ENCODE measurements at regions not wholly inside any gene's neighbourhood (a gene's known extent, or its start where the extent isn't known, plus 50 kb on each side); places are given as distances from the start of the nearest gene placed in this dataset.

DNA sequence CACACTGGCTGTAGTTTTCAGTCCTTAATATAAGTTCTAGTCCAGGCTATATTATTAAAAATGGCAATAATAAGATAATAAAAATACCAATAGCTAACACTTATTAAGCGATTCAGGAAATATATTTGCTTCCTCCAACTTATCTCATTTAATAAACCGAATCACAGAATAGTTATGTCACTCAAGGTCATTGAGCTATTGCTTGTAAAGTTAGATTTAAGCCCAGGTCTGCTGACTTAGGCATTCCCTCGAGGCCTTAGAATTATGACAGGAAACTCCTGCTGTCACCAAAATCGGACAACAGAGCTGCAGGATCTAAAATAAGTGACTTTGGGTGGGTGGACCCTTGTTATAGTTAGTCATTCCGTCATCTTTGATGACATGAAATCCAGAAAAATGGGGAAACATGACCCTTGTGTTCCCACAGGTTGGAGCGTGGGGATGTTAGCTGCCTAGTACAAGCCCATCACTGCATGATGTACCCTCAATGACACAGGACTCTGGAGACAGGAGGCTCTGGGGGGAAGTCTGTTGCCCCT is 181.3 kb upstream of the PHYHIPL start:
- TF ChIP-seq, protein P1, sequence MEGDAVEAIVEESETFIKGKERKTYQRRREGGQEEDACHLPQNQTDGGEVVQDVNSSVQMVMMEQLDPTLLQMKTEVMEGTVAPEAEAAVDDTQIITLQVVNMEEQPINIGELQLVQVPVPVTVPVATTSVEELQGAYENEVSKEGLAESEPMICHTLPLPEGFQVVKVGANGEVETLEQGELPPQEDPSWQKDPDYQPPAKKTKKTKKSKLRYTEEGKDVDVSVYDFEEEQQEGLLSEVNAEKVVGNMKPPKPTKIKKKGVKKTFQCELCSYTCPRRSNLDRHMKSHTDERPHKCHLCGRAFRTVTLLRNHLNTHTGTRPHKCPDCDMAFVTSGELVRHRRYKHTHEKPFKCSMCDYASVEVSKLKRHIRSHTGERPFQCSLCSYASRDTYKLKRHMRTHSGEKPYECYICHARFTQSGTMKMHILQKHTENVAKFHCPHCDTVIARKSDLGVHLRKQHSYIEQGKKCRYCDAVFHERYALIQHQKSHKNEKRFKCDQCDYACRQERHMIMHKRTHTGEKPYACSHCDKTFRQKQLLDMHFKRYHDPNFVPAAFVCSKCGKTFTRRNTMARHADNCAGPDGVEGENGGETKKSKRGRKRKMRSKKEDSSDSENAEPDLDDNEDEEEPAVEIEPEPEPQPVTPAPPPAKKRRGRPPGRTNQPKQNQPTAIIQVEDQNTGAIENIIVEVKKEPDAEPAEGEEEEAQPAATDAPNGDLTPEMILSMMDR (IDR thresholded peaks at IDR 0.05; ENCODE audit: low read length, missing control alignments): no peak
- no peak overlapping the region for H3K4me3 ChIP-seq (replicated peaks; ENCODE audit: low read depth, low read length)
- no peak for DNase-seq (ENCODE audit: low read depth)

DNA sequence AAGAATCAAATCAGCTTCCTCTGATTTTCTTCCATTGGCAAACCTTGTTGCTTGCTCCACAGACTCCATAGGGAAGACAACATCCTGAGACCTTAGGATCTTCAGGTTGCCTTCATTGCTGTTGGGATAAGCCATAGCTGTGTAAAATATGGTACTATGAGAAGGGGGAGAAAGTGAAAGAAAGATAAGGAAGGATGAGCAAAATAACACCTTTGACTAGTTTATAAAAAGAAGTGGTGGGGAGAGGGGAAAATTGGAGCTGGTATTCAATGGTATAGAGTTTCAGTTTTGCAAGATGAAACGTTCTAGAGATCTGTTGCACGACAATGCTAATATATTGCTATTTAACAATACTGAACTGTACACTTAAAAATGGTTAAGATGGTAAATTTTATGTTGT is 180.4 kb upstream of the PHYHIPL start:
- TF ChIP-seq, protein P1 (IDR thresholded peaks at IDR 0.05; ENCODE audit: low read length, missing control alignments): no peak
- no peak overlapping the region for H3K4me3 ChIP-seq (replicated peaks; ENCODE audit: low read depth, low read length)
- DNase-seq (ENCODE audit: low read depth): no peak

DNA sequence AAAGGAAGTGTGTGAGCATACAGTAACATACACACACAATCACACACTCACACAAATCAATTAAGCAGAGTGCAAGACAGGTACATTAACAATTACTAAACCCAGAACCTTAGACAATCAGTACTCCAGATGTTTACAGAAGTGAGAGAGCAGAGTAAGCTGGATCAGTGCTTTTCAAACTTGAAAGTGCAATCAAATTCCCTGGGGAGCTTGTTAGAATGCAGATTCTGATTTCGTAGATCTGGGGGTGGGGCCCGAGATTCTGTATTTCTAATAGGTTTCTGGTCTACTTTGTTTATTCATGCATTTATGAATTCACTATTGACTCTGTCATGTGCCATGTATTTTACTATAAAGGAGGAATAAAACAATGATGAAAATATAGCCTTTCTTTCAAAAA is 179.6 kb upstream of the PHYHIPL start:
- TF ChIP-seq, protein P1 (IDR thresholded peaks at IDR 0.05; ENCODE audit: low read length, missing control alignments): no peak
- DNase-seq (ENCODE audit: low read depth): no peak
- no peak overlapping the region for H3K4me3 ChIP-seq (replicated peaks; ENCODE audit: low read depth, low read length)

DNA sequence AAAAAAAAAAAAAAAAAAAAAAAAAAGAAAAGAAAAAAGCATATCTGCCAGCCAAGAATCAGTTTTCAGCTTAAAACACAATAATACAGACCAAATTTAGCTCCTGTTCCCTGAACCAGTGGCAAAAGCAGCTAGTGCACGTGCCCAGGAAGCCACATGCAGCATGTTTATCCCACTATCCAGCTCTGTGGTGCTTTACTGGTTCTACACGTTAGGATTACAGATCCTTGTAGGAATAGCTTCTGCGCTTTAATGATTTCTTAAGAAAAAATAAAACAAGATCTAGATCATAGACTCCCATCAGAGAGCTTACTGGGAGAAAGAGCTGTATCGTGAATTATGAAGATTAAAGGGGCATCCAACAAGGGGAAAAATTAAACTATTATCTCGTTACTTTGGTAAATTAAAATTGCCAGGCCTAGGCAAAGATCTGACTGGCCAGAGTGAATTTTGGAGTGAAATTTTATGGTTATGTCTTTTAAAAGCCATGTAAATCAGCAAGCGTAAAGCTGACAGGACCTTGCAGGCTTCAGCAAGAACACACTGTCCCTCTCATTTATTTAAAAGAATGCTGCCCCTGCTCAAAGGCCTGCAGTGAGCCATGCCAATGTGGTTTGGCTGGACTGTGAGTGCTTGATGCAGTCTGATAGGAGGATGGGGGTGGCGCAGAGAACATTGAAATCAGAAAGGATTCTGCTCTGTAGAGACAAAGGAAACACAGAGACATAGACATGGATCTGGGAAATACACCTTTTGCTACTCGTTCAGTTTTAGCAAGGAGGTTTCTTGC is 177.3 kb upstream of the PHYHIPL start:
- TF ChIP-seq, protein P1 (IDR thresholded peaks at IDR 0.05; ENCODE audit: low read length, missing control alignments): no peak
- H3K4me3 ChIP-seq (replicated peaks; ENCODE audit: low read depth, low read length): no peak overlapping the region
- no peak for DNase-seq (ENCODE audit: low read depth)

DNA sequence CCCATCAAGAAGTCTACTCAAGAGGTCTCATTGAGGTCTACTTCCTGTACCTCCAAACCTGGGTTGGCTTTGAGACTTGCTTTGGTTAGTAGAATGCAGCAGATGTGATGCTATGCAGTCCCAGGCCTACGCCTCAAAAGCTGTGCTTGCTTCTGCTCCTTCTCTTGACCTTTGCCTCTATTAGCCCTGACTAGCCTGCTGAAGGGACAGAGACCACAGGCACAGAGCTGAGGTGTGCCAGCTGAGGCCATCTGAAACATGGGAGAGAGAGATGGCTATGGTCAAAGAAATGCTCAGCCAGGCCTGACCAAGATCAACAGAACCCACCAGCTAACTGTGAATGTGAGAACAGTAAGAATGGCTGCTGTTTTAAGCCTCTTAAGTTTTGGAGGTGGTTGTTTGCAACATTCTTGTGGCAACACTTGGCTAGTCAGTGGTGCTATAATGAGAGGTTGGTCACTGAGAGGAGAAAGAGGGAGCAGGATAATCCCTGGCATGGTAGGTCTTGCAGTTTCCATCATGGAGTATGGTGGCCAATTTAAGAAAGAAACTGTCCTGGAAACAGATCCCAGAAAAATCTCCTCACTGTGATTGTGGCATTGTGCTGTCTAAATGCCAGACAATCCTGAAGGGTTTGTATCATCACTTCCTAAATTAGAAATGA is 176.1 kb upstream of the PHYHIPL start:
- no peak for DNase-seq (ENCODE audit: low read depth)
- TF ChIP-seq, protein P1 (IDR thresholded peaks at IDR 0.05; ENCODE audit: low read length, missing control alignments): no peak
- H3K4me3 ChIP-seq (replicated peaks; ENCODE audit: low read depth, low read length): no peak overlapping the region

DNA sequence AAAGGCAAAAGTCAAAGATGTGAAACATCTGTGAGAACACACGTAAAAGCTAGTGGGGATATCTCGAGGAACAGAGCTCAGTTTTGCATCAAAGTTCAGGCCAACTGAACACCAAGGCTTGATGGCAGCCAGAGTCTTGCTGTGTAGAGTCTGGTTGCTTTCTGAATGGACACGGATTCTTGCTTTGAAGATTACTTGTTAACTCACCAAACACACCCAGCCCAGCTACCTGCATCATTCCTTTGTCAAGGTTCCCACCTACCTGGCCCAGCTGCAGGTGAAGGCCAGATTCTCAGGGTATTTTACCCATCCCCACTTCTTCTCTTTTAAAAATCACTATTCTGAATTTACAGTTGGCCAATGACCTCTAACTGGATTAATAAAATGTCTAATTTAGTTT is 174.4 kb upstream of the PHYHIPL start:
- TF ChIP-seq, protein P1 (IDR thresholded peaks at IDR 0.05; ENCODE audit: low read length, missing control alignments): no peak
- no peak for DNase-seq (ENCODE audit: low read depth)
- no peak overlapping the region for H3K4me3 ChIP-seq (replicated peaks; ENCODE audit: low read depth, low read length)

All from fibroblast of pulmonary artery (primary cell).